LHCN-M2 (cell line): ENCODE measurements at regions not wholly inside any gene's neighbourhood (a gene's known extent, or its start where the extent isn't known, plus 50 kb on each side); places are given as distances from the start of the nearest gene placed in this dataset.
"Not testable (repeated sequence)": the region's sequence is repeated elsewhere in the genome, so short reads cannot be mapped to it uniquely, and the experiment has no call there.

Source experiments
- DNase-seq: peaks from one replicate; pipeline ENCODE4 v3.0.0-alpha.2; 2012; ENCODE audit warnings: low read depth

- DNase-seq = not testable (repeated sequence)
Observed at GRCh38 chr18:7178568-7178967, 52.3 kb upstream of the LRRC30 start.

- DNase-seq = peak; percentile 50
Observed at GRCh38 chr18:7177116-7177744, 53.7 kb upstream of the LRRC30 start.

GRCh38 chr18:7174344-7175095 is 56.4 kb upstream of the LRRC30 start:
- no peak for DNase-seq

- DNase-seq = no peak
Observed at GRCh38 chr18:7173216-7173615, 55.6 kb upstream of the LAMA1 start.

- no peak for DNase-seq
Observed at GRCh38 chr18:7172611-7173010, 55.0 kb upstream of the LAMA1 start.

GRCh38 chr18:7170292-7170691 is 52.7 kb upstream of the LAMA1 start:
- DNase-seq = no peak

GRCh38 chr18:7169601-7170000 is 52.0 kb upstream of the LAMA1 start:
- no peak for DNase-seq

- DNase-seq = no peak
Observed at GRCh38 chr18:7168408-7168807, 50.8 kb upstream of the LAMA1 start.
